ENCODE measurements at regions not wholly inside any gene's neighbourhood (a gene's known extent, or its start where the extent isn't known, plus 50 kb on each side); places are given as distances from the start of the nearest gene placed in this dataset.
A peak's percentile ranks its signal among the peaks of the same experiment; 100 is the strongest.
"Not testable (repeated sequence)": the region's sequence is repeated elsewhere in the genome, so short reads cannot be mapped to it uniquely, and the experiment has no call there.

- Mint-ChIP-seq H3K9me3 (no peaks in the 10 kb centered on the region), H3K27me3 (ENCODE audit: insufficient read depth) (peaks cover 27% of the 10 kb centered on the region), H3K4me1 (ENCODE audit: low read depth) (no peaks in the 10 kb centered on the region), H3K27ac (no peak overlapping the region), H3K4me3 (no peak overlapping the region), H3K36me3 (ENCODE audit: low read depth) (no peaks in the 10 kb centered on the region)
- DNase-seq (ENCODE audit: low spot score), result no peak
- intact Hi-C loops (cut with micrococcal nuclease), result no loop called here
These were observed 62.9 kb downstream of the GLRX5 start for GRCh38 chr14:95597784-95598211.

- Mint-ChIP-seq H3K4me3 (no peak overlapping the region), H3K9me3 (no peaks in the 10 kb centered on the region)
- no peak for DNase-seq (ENCODE audit: low spot score)
These were observed 66.8 kb downstream of the GLRX5 start for GRCh38 chr14:95601650-95602049.

GRCh38 chr14:95603415-95603814 is 68.6 kb downstream of the GLRX5 start:
- peaks cover 17% of the 10 kb centered on the region for H3K27me3 Mint-ChIP-seq (ENCODE audit: insufficient read depth)

More at GRCh38 chr14:95601650-95602049, 66.8 kb downstream of the GLRX5 start:
- H3K4me1 Mint-ChIP-seq (ENCODE audit: low read depth), result no peaks in the 10 kb centered on the region
- H3K27ac Mint-ChIP-seq, result no peak overlapping the region
- H3K36me3 Mint-ChIP-seq (ENCODE audit: low read depth), result no peaks in the 10 kb centered on the region
- peaks cover 27% of the 10 kb centered on the region for H3K27me3 Mint-ChIP-seq (ENCODE audit: insufficient read depth)
- intact Hi-C loops (cut with micrococcal nuclease), result no loop called here

GRCh38 chr14:95606266-95606665 is 71.4 kb downstream of the GLRX5 start:
- H3K4me1 Mint-ChIP-seq (ENCODE audit: low read depth), result no peaks in the 10 kb centered on the region
- peaks cover 3% of the 10 kb centered on the region for H3K27me3 Mint-ChIP-seq (ENCODE audit: insufficient read depth)
- intact Hi-C loops (cut with micrococcal nuclease), result no loop called here
- H3K36me3 Mint-ChIP-seq (ENCODE audit: low read depth), result no peaks in the 10 kb centered on the region
- DNase-seq (ENCODE audit: low spot score), result no peak
- H3K4me3 Mint-ChIP-seq, result no peak overlapping the region
- no peak overlapping the region for H3K27ac Mint-ChIP-seq
- no peaks in the 10 kb centered on the region for H3K9me3 Mint-ChIP-seq

More at GRCh38 chr14:95603415-95603814, 68.6 kb downstream of the GLRX5 start:
- no peak for DNase-seq (ENCODE audit: low spot score)
- intact Hi-C loops (cut with micrococcal nuclease), result no loop called here
- no peak overlapping the region for H3K4me3 Mint-ChIP-seq
- no peaks in the 10 kb centered on the region for H3K9me3 Mint-ChIP-seq
- H3K36me3 Mint-ChIP-seq (ENCODE audit: low read depth), result no peaks in the 10 kb centered on the region
- H3K27ac Mint-ChIP-seq, result no peak overlapping the region
- no peaks in the 10 kb centered on the region for H3K4me1 Mint-ChIP-seq (ENCODE audit: low read depth)

GRCh38 chr14:95608637-95609235 is 73.9 kb downstream of the GLRX5 start:
- Mint-ChIP-seq H3K36me3 (ENCODE audit: low read depth) (no peaks in the 10 kb centered on the region), H3K4me3 (no peak overlapping the region), H3K9me3 (no peaks in the 10 kb centered on the region), H3K27ac (no peak overlapping the region), H3K27me3 (ENCODE audit: insufficient read depth) (peaks cover 5% of the 10 kb centered on the region), H3K4me1 (ENCODE audit: low read depth) (no peaks in the 10 kb centered on the region)
- DNase-seq (ENCODE audit: low spot score), result no peak
- intact Hi-C loops (cut with micrococcal nuclease), result no loop called here

- H3K27me3 Mint-ChIP-seq (ENCODE audit: insufficient read depth), result peaks cover 5% of the 10 kb centered on the region
- intact Hi-C loops (cut with micrococcal nuclease), result no loop called here
These were observed 74.6 kb downstream of the GLRX5 start for GRCh38 chr14:95609398-95609990.

GRCh38 chr14:95611293-95611880 is 74.8 kb upstream of the TCL1B start:
- no peak for DNase-seq (ENCODE audit: low spot score)
- no peak overlapping the region for H3K27ac Mint-ChIP-seq
- H3K36me3 Mint-ChIP-seq (ENCODE audit: low read depth), result no peaks in the 10 kb centered on the region
- peaks cover 6% of the 10 kb centered on the region for H3K27me3 Mint-ChIP-seq (ENCODE audit: insufficient read depth)
- H3K4me1 Mint-ChIP-seq (ENCODE audit: low read depth), result no peaks in the 10 kb centered on the region
- intact Hi-C loops (cut with micrococcal nuclease), result no loop called here
- H3K9me3 Mint-ChIP-seq, result no peaks in the 10 kb centered on the region
- no peak overlapping the region for H3K4me3 Mint-ChIP-seq

More at GRCh38 chr14:95609398-95609990, 74.6 kb downstream of the GLRX5 start:
- no peaks in the 10 kb centered on the region for H3K36me3 Mint-ChIP-seq (ENCODE audit: low read depth)
- H3K4me3 Mint-ChIP-seq, result no peak overlapping the region
- no peak overlapping the region for H3K27ac Mint-ChIP-seq
- H3K9me3 Mint-ChIP-seq, result no peaks in the 10 kb centered on the region
- H3K4me1 Mint-ChIP-seq (ENCODE audit: low read depth), result no peaks in the 10 kb centered on the region
- no peak for DNase-seq (ENCODE audit: low spot score)

GRCh38 chr14:95614349-95614748 is 71.9 kb upstream of the TCL1B start:
- Mint-ChIP-seq H3K4me1 (ENCODE audit: low read depth) (no peaks in the 10 kb centered on the region), H3K27ac (no peak overlapping the region), H3K27me3 (ENCODE audit: insufficient read depth) (peaks cover 8% of the 10 kb centered on the region), H3K9me3 (no peaks in the 10 kb centered on the region), H3K36me3 (ENCODE audit: low read depth) (no peaks in the 10 kb centered on the region), H3K4me3 (no peak overlapping the region)
- intact Hi-C loops (cut with micrococcal nuclease), result no loop called here
- DNase-seq (ENCODE audit: low spot score), result no peak

- intact Hi-C loops (cut with micrococcal nuclease), result no loop called here
- Mint-ChIP-seq H3K36me3 (ENCODE audit: low read depth) (no peaks in the 10 kb centered on the region), H3K4me3 (no peak overlapping the region), H3K4me1 (ENCODE audit: low read depth) (no peaks in the 10 kb centered on the region), H3K27ac (no peak overlapping the region), H3K9me3 (no peaks in the 10 kb centered on the region), H3K27me3 (ENCODE audit: insufficient read depth) (peaks cover 5% of the 10 kb centered on the region)
- DNase-seq (ENCODE audit: low spot score), result no peak
These were observed 69.5 kb upstream of the TCL1B start for GRCh38 chr14:95616745-95617144.

- H3K9me3 Mint-ChIP-seq, result no peaks in the 10 kb centered on the region
- H3K4me1 Mint-ChIP-seq (ENCODE audit: low read depth), result no peaks in the 10 kb centered on the region
- H3K27ac Mint-ChIP-seq, result no peak overlapping the region
- DNase-seq (ENCODE audit: low spot score), result no peak
- peaks cover 3% of the 10 kb centered on the region for H3K27me3 Mint-ChIP-seq (ENCODE audit: insufficient read depth)
- H3K4me3 Mint-ChIP-seq, result no peak overlapping the region
- intact Hi-C loops (cut with micrococcal nuclease), result no loop called here
- no peaks in the 10 kb centered on the region for H3K36me3 Mint-ChIP-seq (ENCODE audit: low read depth)
These were observed 66.3 kb upstream of the TCL1B start for GRCh38 chr14:95619785-95620417.

- Mint-ChIP-seq H3K4me3 (peak overlapping the region; percentile 29), H3K4me1 (ENCODE audit: low read depth) (no peaks in the 10 kb centered on the region), H3K9me3 (no peaks in the 10 kb centered on the region), H3K27ac (no peak overlapping the region), H3K36me3 (ENCODE audit: low read depth) (no peaks in the 10 kb centered on the region), H3K27me3 (ENCODE audit: insufficient read depth) (peaks cover 2% of the 10 kb centered on the region)
- intact Hi-C loops (cut with micrococcal nuclease), result no loop called here
- DNase-seq (ENCODE audit: low spot score), result no peak
These were observed 65.6 kb upstream of the TCL1B start for GRCh38 chr14:95620659-95621059.

- Mint-ChIP-seq H3K27me3 (ENCODE audit: insufficient read depth) (peaks cover 5% of the 10 kb centered on the region), H3K27ac (no peak overlapping the region), H3K9me3 (no peaks in the 10 kb centered on the region), H3K4me1 (ENCODE audit: low read depth) (no peaks in the 10 kb centered on the region), H3K36me3 (ENCODE audit: low read depth) (no peaks in the 10 kb centered on the region), H3K4me3 (no peak overlapping the region)
- no peak for DNase-seq (ENCODE audit: low spot score)
- intact Hi-C loops (cut with micrococcal nuclease), result no loop called here
These were observed 63.0 kb upstream of the TCL1B start for GRCh38 chr14:95623195-95623594.

GRCh38 chr14:95625710-95626109 is 60.5 kb upstream of the TCL1B start:
- intact Hi-C loops (cut with micrococcal nuclease); H3K27ac Mint-ChIP-seq; H3K27me3 Mint-ChIP-seq (ENCODE audit: insufficient read depth); H3K4me1 Mint-ChIP-seq (ENCODE audit: low read depth); H3K4me3 Mint-ChIP-seq; H3K9me3 Mint-ChIP-seq; H3K36me3 Mint-ChIP-seq (ENCODE audit: low read depth); DNase-seq (ENCODE audit: low spot score): not testable (repeated sequence)
